SK-N-SH (cell line): ENCODE measurements at regions not wholly inside any gene's neighbourhood (a gene's known extent, or its start where the extent isn't known, plus 50 kb on each side); places are given as distances from the start of the nearest gene placed in this dataset.

Experiments used
- CHD2 ChIP-seq: fragments of 150-350 bp; IDR thresholded peaks from 2 replicates; pipeline ENCODE4 v1.6.1; 2018; ENCODE audit warnings: low read length; ENCODE audit not compliant: partially characterized antibody
- EZH2phosphoT487 ChIP-seq: fragments of 200-600 bp; sonication (generic); IDR thresholded peaks from 2 replicates; pipeline ENCODE4 v1.6.1; 2017; ENCODE audit warnings: low read depth, mixed run types, mild to moderate bottlenecking, antibody characterized with exemption, moderate library complexity, borderline replicate concordance
- FOSL2 ChIP-seq: IDR thresholded peaks from 2 replicates; pipeline ENCODE4 v1.4.0; 2012; ENCODE audit warnings: low read depth, mild to moderate bottlenecking, moderate library complexity, borderline replicate concordance
- POLR2AphosphoS5 ChIP-seq: IDR thresholded peaks from 2 replicates; pipeline ENCODE4 v1.6.1; 2012; ENCODE audit warnings: low read depth, low read length
- RCOR1 ChIP-seq: fragments of 150-350 bp; IDR thresholded peaks from 2 replicates; pipeline ENCODE4 v1.6.1; 2017; ENCODE audit warnings: antibody characterized with exemption, low read length
- SIN3A ChIP-seq: IDR thresholded peaks from 2 replicates; pipeline ENCODE4 v1.6.1; 2012; ENCODE audit warnings: low read depth, mild to moderate bottlenecking, low read length, moderate library complexity, borderline replicate concordance
- TAF1 ChIP-seq: IDR thresholded peaks from 2 replicates; pipeline ENCODE4 v1.6.1; 2012; ENCODE audit warnings: low read depth, mild to moderate bottlenecking, low read length, moderate library complexity, borderline replicate concordance
- TEAD4 ChIP-seq: IDR thresholded peaks from 2 replicates; pipeline ENCODE4 v1.4.0; 2012; ENCODE audit warnings: mild to moderate bottlenecking, borderline replicate concordance; ENCODE audit not compliant: insufficient read depth
- YY1 ChIP-seq: IDR thresholded peaks from 2 replicates; pipeline ENCODE4 v1.4.0; 2012; ENCODE audit warnings: low read depth, mild to moderate bottlenecking
- TF ChIP-seq, protein P1 (sequence below): fragments of 200-600 bp; sonication (generic); IDR thresholded peaks from 2 replicates; pipeline ENCODE4 v1.6.1; 2017; ENCODE audit warnings: antibody characterized with exemption, mild to moderate bottlenecking, moderate library complexity
- TF ChIP-seq, protein P2 (sequence below): IDR thresholded peaks from 2 replicates; pipeline ENCODE4 v1.4.0; 2012; ENCODE audit warnings: low read depth

DNA sequence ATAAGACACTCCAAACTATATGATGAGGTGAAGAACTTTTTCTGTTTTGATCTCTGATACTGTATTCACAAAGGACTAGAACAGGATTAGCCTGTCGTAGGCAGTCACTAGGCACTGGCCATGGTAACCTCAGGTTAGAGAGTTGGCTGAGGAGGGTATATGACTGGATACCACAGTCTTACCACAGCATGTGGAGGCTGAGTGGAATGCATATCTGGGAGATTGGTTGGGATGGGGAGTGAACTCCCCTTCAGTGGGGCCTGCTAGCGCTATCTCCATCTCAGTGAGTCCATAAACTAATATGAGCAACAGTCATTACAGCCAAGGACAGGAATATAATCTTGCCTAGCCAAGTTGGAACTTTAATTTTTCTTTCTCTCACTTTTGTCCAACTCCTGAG lies 339.1 kb downstream of the SPATA31D1 start:
- TF ChIP-seq, protein P1, sequence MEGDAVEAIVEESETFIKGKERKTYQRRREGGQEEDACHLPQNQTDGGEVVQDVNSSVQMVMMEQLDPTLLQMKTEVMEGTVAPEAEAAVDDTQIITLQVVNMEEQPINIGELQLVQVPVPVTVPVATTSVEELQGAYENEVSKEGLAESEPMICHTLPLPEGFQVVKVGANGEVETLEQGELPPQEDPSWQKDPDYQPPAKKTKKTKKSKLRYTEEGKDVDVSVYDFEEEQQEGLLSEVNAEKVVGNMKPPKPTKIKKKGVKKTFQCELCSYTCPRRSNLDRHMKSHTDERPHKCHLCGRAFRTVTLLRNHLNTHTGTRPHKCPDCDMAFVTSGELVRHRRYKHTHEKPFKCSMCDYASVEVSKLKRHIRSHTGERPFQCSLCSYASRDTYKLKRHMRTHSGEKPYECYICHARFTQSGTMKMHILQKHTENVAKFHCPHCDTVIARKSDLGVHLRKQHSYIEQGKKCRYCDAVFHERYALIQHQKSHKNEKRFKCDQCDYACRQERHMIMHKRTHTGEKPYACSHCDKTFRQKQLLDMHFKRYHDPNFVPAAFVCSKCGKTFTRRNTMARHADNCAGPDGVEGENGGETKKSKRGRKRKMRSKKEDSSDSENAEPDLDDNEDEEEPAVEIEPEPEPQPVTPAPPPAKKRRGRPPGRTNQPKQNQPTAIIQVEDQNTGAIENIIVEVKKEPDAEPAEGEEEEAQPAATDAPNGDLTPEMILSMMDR: no peak
- TF ChIP-seq YY1 (no peak), FOSL2 (no peak), POLR2AphosphoS5 (no peak), TEAD4 (no peak), SIN3A (no peak), TAF1 (no peak), RCOR1 (no peak), CHD2 (no peak), EZH2phosphoT487 (no peak)
- TF ChIP-seq, protein P2, sequence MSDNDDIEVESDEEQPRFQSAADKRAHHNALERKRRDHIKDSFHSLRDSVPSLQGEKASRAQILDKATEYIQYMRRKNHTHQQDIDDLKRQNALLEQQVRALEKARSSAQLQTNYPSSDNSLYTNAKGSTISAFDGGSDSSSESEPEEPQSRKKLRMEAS: no peak
